Renal pelvis (tissue), 1 donor: ENCODE measurements at regions not wholly inside any gene's neighbourhood (a gene's known extent, or its start where the extent isn't known, plus 50 kb on each side); places are given as distances from the start of the nearest gene placed in this dataset.
"Not testable (repeated sequence)": the region's sequence is repeated elsewhere in the genome, so short reads cannot be mapped to it uniquely, and the experiment has no call there.

Experiments
- DNase-seq: peaks from one replicate; pipeline ENCODE4 v3.0.0-alpha.2; 2013

GRCh38 chr6:134429861-134430380 is 112.0 kb upstream of the SGK1 start:
- DNase-seq: no peak

DNA sequence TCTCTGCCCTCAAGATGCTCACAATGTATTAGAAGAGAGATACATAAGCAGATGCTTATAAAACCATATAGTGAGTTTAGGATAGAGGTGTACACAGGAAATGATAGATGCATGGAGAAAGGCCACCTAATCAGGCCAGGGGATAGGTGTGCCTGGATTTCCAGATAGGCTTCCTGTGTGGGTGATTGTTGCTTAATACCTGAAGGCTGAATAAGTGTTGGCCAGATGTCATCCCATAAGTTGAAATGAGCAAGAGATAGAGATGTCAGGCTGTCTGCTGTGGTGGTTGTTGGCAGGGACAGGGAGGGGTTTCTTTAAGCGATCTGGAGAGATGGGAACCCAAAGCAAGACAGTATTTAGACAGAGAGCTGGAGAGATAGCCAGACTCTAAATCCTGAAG is 109.8 kb upstream of the SGK1 start:
- no peak for DNase-seq

DNA sequence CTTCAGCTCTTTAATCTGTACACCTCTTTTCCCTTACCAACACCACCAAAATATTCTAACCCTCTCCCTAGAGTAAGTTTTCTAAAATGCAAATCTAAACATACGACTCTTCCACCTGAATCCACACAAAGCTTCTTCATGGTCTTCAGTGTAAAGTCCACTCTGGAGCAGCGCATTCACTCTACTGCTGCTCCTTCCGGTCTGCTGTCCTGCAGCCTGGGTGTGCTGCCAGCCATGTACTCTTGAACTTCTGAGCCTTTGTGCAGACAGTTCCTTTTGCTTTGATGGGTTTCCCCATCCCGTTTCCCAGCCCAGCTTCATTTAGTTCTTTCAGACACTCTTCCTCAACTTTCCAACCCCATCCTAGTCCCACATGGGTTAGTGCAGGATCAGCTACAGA is 108.7 kb upstream of the SGK1 start:
- DNase-seq: no peak

DNA sequence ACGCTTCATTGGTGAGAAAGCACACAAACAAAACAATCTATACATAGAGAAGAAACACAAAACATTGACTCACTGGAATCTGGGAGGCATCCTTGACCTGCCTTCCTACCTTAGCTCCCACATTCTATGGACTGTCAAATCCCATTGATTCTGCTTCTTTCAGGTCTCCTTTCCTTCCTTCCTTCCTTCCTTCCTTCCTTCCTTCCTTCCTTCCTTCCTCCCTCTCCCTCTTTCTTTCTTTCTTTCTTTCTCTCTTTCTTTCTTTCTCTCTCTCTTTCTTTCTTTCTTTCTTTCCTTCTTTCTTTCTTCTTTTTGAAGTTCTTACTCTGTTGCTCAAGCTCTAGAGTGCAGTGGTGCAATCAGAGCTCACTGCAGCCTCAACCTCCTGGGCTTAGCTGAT is 108.0 kb upstream of the SGK1 start:
- DNase-seq: not testable (repeated sequence)

DNA sequence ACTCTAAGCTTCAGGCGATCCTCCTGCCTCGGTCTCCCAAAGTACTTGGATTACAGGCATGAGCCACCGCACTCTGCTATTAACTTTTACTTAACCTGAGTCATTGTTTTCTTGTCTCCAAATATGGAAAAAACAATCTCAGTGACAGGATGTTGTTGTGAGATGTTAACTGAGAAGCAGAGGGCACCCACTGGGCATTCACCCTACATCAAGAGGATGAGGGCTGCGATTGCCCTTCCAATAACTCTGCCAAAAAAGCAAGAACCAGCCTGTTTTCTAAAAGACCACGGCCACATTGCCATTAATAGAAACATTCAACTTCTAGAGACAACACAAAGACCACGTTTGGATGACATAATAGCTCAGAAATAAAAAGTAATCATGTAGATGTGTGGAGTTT is 107.6 kb upstream of the SGK1 start:
- no peak for DNase-seq

DNA sequence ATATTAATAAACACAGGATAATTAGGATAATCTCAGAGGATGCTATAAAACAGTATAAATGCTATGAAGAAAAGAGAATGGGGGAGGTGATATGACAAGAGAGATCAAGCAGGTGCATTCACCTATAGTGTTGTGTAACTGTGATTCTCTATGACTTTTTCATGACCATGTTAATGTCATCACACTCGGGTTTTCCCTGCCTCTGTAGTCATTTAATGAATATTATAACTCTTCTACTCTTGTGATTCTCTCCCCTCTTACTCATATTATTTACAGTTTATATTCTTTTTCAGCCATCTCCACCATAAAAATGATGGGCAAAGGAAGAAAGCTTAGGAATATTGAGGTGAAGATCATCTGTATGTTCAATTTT is 106.9 kb upstream of the SGK1 start:
- DNase-seq: no peak

- DNase-seq: no peak
Measured at GRCh38 chr6:134424165-134424797, 106.4 kb upstream of the SGK1 start.

GRCh38 chr6:134422426-134423231 is 104.7 kb upstream of the SGK1 start:
- DNase-seq: no peak

GRCh38 chr6:134421501-134421900 is 103.6 kb upstream of the SGK1 start:
- no peak for DNase-seq

DNA sequence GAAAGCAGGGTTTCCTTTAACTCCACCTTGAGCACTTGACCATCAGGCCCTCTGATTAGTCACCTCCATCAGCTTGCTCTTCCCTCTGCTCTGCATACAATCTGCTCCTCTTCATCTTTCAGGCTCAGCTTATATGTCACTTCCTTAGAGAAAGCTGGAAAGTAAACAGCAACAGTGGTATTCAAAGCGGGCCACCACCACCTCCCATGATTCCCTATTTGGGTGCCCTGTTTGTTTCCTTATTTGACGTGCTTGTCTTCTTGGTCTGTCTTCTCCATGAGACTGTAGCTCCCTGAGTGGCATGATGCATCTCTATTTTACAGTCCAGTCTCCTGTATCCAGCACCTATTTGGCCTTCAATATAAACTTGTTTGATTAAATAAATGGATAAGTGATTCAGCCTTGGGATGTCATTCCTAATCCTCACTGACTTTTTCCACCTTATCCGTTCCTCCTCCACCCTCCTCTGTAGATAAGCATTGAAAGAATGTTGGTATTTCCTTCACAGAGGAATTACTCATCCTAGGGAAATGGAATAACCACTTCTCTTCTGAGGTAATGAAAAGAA is 102.8 kb upstream of the SGK1 start:
- DNase-seq: no peak

DNA sequence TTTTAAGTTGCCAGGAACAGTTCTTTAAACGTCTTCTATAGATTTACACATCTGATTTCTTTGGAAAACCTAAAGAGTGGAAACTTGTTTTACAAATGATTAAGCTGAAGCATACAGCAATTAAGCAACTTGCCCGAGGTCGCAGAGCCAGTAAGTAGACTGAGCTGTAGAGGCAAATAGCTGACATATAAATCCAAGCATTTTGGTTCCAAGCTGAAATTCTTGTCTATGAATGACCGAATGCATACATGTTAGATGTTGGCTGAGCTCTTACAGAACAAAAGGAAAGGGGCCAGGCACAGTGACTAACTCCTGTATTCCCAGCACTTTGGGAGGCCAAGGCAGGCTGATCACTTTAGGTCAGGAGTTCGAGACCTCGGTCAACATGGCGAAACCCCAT is 101.8 kb upstream of the SGK1 start:
- peak; percentile 36 for DNase-seq

DNA sequence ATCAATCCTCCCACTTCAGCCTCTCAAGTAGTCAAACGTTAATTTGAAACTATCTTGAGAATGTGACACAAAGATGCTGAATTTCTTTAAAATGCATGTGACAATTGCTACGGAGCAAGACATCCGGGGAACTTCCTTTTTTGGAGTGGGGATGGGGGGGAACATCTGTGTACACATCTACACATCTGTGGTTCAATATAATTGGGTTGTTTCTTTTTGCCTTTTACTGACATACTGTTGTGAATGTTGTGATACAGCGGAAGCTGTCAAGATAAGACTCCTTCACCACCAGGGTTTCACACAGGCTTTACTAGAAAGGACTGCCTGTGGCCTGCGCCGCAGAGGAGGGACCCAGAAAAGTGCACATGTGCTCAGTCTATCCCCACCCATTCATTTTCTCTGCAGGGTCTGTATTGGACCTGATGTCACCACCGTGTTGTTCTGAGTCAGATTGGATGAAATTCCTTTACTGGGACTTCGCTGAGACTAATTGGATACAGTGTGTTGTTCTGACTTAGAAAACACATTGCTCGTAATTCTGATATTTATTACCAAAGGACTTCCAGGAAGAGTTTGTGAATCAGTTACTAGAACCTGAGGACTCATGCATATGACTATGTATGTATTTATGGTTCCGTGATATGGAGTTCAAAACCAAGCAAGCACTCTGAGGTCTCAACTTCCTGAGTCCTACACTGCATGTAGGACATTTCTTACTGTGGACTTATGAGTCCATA is 98.7 kb upstream of the SGK1 start:
- no peak for DNase-seq

GRCh38 chr6:134415656-134416055 is 97.7 kb upstream of the SGK1 start:
- DNase-seq: no peak

DNA sequence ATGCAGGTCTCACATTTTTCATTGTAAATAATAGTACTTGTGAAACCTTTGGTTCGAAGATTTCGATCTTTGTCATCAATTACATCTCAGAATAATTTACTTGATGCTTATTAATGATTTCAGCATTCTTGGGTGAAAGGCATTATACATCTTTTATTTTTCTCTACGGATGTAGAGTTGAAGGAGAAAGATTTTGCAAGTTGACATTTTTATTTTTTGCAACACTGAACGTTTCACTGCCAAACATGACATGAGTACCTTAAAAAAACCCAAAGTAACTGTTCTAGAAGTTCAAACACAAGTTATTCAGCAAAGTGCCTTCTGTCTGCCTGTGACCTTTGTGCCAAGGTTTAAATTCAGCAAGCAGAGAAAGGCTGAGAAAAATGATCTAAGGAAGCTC is 97.3 kb upstream of the SGK1 start:
- DNase-seq: no peak

GRCh38 chr6:134414793-134415192 is 96.9 kb upstream of the SGK1 start:
- DNase-seq: no peak

GRCh38 chr6:134413241-134413643 is 95.3 kb upstream of the SGK1 start:
- no peak for DNase-seq

DNA sequence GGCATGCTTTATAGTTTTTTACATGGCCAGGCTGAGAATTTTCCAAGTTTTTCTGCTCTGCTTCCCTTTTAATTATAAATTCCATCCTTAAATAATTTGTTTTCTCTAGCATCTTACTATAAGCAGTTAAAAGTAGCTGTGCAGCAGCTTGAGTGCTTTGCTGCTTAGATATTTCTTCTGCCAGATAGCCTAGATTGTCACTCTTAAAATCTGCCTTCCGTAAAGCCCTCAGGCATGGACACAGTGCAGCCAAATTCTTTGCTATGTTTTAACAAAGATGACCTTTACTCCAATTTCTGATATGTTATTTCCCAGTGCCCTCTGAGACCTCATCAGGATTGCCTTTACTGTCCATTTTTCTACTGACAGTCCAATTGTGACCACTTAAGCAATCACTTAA is 92.6 kb upstream of the SGK1 start:
- DNase-seq: no peak

DNA sequence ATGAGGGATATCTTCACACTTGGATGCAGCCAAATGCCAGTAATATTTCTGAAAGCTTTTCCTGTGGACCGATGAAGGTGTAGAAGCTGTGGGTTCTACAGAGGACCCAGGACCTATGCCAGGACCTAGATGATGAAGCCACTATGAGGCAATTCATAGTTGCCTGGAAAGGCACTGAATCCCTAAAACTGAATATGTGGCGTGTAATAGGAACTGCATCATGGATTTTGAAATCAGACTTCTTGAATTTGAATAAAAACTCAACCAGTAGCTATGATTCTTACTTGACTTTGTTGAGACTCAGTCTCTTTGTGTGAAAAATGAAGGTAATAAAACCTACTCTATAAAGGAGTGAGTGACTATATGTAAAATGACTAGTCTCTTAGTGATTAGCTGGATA is 89.9 kb upstream of the SGK1 start:
- no peak for DNase-seq

DNA sequence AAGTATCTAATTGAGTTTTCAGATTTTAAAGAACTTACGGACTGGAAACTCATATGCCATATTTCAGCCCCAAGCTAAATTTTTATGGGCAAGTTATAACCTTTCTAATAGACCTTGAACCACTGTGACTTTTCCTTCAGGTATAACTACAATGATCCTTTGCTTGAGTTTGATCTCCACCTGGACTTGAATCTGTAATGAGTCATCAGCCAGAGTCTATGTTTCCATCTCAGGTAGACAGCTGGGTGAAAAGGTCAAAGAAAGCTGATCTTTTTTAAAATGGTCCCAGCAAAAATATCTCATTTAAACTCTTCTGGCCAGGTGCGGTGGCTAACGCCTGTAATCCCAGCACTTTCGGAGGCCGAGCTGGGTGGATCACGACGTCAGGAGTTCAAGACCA is 88.4 kb upstream of the SGK1 start:
- DNase-seq: no peak

DNA sequence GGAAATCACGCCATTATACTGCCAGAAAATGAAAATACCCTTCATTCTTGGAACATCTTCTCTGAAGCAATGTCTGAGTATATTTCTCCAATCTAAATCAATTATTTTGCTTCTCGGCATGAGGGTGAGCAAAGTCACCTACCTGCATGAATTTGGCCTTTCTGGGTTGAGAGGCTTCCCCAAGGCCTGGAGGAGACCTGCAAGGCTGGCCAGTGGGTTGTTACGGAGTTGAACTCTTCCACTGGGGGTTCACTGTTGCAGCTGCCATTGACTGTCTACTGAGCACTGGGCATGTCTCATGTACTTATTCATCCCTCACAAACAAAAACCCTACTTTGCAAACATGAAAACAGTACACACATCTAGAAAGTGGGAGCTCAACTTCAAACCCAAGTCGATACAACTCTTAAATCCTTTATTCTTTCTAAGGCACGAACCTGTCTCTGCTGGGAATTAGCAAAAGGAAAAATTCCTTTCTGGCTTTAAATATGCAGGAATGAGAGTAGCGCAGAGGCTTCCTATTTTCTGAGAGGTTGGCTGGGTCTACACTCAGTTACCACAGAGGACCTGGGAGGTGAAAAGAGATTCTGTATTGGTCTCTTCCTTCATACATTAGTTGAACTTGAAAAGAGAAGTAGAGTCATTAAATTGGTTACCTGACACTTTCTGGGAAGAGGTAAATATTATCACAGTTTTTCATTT is 87.6 kb upstream of the SGK1 start:
- DNase-seq: no peak

DNA sequence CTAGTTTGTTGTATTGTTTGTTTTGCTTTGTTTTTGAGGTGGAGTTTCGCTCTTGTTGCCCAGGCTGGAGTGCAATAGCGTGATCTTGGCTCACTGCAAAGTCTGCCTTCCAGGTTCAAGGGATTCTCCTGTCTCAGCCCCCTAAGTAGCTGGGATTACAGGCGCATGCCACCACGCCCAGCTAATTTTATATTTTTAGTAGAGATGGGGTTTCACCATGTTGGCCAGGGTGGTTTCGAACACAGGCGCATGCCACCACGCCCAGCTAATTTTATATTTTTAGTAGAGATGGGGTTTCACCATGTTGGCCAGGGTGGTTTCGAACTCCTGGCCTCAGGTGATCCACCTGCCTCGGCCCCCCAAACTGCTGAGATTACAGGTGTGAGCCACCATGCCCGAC is 85.4 kb upstream of the SGK1 start:
- not testable (repeated sequence) for DNase-seq
